HG03521 (cell line): ENCODE measurements at regions not wholly inside any gene's neighbourhood (a gene's known extent, or its start where the extent isn't known, plus 50 kb on each side); places are given as distances from the start of the nearest gene placed in this dataset.

Source experiments
- ATAC-seq: cut with Tn5 transposase; IDR thresholded peaks from one replicate; pipeline ENCODE4 v1.9.1; 2021; ENCODE audit warnings: mild to moderate bottlenecking, moderate library complexity; ENCODE audit not compliant: unreplicated experiment

DNA sequence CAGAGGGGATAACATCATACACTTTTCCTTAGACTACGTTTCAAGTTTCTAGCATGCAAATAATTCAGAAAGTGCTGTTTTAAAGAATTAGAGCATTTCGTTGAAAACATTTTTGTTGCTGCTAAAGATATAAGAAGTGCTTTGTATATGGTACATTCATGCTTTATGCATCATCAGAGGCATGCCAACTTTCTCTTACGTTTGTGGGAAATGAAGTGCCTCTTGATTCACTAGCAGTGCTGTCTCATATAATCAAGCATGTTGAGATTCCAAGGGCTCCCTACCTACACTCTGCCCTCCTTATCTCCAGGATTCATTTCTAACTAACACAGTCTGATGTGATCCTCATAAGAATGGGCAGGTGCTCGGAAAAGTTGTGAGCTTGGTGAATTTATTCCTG lies 748.6 kb upstream of the DDX18 start:
- no peak for ATAC-seq

- ATAC-seq: no peak
Measured at GRCh38 chr2:117067900-117068299, 746.6 kb upstream of the DDX18 start.

DNA sequence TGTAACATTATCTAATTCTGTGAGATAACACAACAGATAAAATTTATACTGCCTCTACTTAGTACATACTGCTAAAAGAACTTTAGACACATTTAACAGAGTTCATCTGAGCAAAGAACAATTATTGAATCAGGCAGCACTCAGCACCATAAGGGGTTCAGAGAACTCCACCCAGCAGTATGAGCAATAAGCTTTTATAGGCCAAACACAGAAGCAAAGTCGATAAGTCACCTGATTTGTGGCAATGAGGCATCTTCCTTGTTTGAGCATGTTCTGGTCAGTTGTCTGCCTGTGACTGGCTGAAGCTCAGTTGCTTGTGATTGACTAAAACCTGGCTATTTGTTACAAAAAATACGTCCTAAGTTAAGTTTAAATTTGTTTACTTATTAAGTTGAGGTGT lies 746.1 kb upstream of the DDX18 start:
- ATAC-seq: no peak

GRCh38 chr2:117071556-117072102 lies 742.9 kb upstream of the DDX18 start:
- no peak for ATAC-seq

DNA sequence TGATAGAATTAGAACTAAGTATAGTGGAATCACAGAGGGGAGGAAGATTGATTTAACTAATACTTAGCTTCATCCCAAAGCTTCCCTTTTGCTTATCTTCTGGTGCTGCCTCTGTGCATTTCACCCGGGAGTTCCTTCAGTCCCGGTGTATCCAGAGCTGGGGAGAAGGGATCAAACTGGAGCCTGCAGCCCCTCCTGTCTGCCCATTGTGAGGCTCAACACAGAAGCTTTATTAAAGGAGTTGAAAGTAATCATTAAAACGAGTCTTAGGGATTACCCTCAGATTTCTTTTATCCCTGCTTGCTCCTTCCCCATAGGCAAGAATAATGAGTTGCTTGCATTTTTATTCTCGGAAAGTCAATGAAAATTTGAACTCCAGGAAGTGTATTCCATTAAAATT lies 739.7 kb upstream of the DDX18 start:
- ATAC-seq: no peak

- no peak for ATAC-seq
Measured at GRCh38 chr2:117085256-117085655, 729.2 kb upstream of the DDX18 start.

DNA sequence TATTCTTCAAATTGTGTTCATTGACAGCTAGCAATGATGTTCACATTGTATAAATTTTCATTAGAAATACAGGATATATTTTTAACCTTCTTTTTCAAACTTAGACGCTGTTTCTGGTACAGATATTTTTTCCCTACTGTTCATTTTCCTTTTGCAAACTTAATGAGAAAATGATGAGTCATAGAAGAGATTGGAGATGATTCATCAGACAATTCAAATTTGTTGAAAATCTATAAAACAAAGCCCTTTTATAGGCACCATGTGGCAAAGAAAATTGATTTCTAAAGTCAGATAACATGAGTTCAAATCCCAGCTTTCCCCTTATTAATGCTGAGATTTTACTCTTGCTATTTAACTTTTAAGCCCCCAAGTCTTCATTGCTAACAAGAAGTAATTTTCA lies 728.8 kb upstream of the DDX18 start:
- ATAC-seq: no peak

- no peak for ATAC-seq
Measured at GRCh38 chr2:117086174-117086942, 728.1 kb upstream of the DDX18 start.

DNA sequence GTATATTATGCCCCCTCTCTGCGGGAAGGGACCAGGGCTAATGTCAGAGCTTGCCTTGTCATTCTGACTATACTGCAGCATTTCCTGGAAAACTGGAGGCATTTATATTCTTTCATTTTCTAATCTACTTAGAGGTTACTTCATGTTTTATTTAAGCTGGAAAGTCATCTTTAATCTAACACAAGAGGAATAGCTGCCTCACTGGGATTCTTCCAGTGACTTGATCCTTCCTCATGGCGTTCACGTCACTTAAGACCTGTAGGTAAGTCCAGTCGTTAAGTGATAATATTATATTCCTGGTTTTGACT lies 727.6 kb upstream of the DDX18 start:
- ATAC-seq: no peak

- no peak for ATAC-seq
Measured at GRCh38 chr2:117087535-117088291, 726.8 kb upstream of the DDX18 start.

GRCh38 chr2:117091041-117091837 lies 723.3 kb upstream of the DDX18 start:
- ATAC-seq: no peak

DNA sequence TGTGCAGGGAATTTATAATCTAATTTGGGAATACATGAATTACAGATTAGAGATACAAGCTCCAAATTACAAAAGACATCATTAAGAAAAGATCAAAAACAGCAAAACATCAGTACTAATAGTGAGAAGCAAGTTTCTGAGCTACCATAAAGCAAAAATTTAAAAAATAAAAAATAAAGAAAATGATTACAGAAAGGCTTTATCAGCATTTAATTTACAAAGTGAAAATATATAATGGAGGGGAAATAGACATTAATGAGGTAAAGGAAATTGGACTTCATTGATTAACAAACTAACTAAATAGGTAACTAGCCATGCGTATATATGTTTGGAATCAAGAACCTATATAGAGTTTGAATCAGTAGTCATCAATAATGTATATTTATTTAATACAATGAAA lies 712.9 kb upstream of the DDX18 start:
- no peak for ATAC-seq

- ATAC-seq: no peak
Measured at GRCh38 chr2:117108741-117109267, 705.7 kb upstream of the DDX18 start.

- ATAC-seq: no peak
Measured at GRCh38 chr2:117118994-117119393, 695.5 kb upstream of the DDX18 start.

- ATAC-seq: no peak
Measured at GRCh38 chr2:117123362-117123761, 691.1 kb upstream of the DDX18 start.

GRCh38 chr2:117126656-117127055 lies 687.8 kb upstream of the DDX18 start:
- ATAC-seq: no peak

- no peak for ATAC-seq
Measured at GRCh38 chr2:117127680-117128079, 686.8 kb upstream of the DDX18 start.

DNA sequence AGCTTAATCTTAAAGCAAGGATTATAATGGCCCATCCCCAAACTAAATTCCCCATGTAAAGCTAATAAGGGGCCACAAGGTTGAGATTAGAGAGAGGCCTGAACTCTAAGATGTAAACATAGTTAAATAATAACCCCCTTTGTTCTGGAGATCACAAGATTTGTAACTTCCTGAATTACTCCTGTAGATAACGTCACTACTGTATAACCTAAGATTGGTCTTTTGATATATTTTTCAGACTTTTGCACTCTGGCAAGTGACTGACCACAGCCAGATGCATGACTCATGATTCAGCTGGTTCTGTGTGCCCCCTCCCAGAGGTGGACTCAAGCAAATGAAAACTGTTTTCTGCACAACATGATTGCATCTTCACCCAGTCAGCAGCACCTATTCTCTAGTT lies 686.0 kb upstream of the DDX18 start:
- no peak for ATAC-seq

- ATAC-seq: no peak
Measured at GRCh38 chr2:117137371-117137770, 677.1 kb upstream of the DDX18 start.

- ATAC-seq: no peak
Measured at GRCh38 chr2:117169036-117169765, 645.3 kb upstream of the DDX18 start.

DNA sequence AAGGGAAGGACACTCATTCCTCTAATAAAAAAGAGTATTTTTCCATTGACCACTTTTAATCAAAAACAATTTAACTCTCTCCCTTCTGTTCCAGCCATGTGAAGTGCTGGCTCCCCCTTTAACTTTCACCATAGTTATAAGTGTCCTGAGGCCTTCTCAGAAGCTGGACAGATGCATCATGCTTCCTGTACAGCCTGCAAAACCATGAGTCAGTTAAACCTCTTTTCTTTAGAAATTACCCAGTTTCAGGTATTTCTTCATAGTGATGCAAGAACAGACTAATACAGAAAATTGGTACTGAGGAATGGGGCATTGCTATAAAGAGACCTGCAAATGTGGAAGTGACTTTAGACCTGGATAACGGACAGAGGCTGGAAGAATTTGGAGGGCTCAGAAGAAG lies 643.6 kb upstream of the DDX18 start:
- no peak for ATAC-seq
